ENCODE measurements at regions not wholly inside any gene's neighbourhood (a gene's known extent, or its start where the extent isn't known, plus 50 kb on each side); places are given as distances from the start of the nearest gene placed in this dataset.

- no peak overlapping the region for H3K9ac ChIP-seq (ENCODE audit: insufficient read depth in 1 of 2, low read length in 2 of 2)
- WGBS, 2 donors: 53 to 73% methylated on average over 11 of the region's 11 CpGs
These were observed 356.4 kb upstream of the NOCT start for GRCh38 chr4:138659037-138659811.

GRCh38 chr4:138658518-138658917 lies 357.1 kb upstream of the NOCT start:
- H3K27me3 ChIP-seq (ENCODE audit: control insufficient read depth in 3 of 3, insufficient read depth in 3 of 3, low read length in 2 of 3): no peaks in the 10 kb centered on the region
- TF ChIP-seq CTCF (IDR thresholded peaks at IDR 0.05; ENCODE audit: control extremely low read depth, extremely low read depth): no peak
- no peak for ATAC-seq (ENCODE audit: insufficient read depth, low FRiP score)
- 79 to 94% methylated on average over 2 of the region's 2 CpGs for WGBS, 2 donors
- DNase-seq: no peak
- no peak overlapping the region for H3K4me3 ChIP-seq
- H3K4me1 ChIP-seq (ENCODE audit: control insufficient read depth in 5 of 5, insufficient read depth in 5 of 5, low read length in 5 of 5): no peaks in the 10 kb centered on the region
- no peak overlapping the region for H3K9ac ChIP-seq (ENCODE audit: insufficient read depth in 1 of 2, low read length in 2 of 2)
- no peaks in the 10 kb centered on the region for H3K36me3 ChIP-seq (ENCODE audit: control insufficient read depth in 4 of 4, insufficient read depth in 4 of 4, low read length in 4 of 4)
- H3K9me3 ChIP-seq (ENCODE audit: control insufficient read depth in 4 of 4, insufficient read depth in 3 of 4, low read length in 3 of 4): no peaks in the 10 kb centered on the region
- no peak overlapping the region for H3K27ac ChIP-seq (ENCODE audit: low read depth in 1 of 2, low read length in 1 of 2)

More at GRCh38 chr4:138659037-138659811, 356.4 kb upstream of the NOCT start:
- Histone ChIP-seq H3K4me3 (no peak overlapping the region), H3K4me1 (ENCODE audit: control insufficient read depth in 5 of 5, insufficient read depth in 5 of 5, low read length in 5 of 5) (no peaks in the 10 kb centered on the region), H3K27me3 (ENCODE audit: control insufficient read depth in 3 of 3, insufficient read depth in 3 of 3, low read length in 2 of 3) (no peaks in the 10 kb centered on the region), H3K36me3 (ENCODE audit: control insufficient read depth in 4 of 4, insufficient read depth in 4 of 4, low read length in 4 of 4) (no peaks in the 10 kb centered on the region), H3K27ac (ENCODE audit: low read depth in 1 of 2, low read length in 1 of 2) (no peak overlapping the region), H3K9me3 (ENCODE audit: control insufficient read depth in 4 of 4, insufficient read depth in 3 of 4, low read length in 3 of 4) (no peaks in the 10 kb centered on the region)
- no peak for TF ChIP-seq CTCF (IDR thresholded peaks at IDR 0.05; ENCODE audit: control extremely low read depth, extremely low read depth)
- DNase-seq: no peak
- no peak for ATAC-seq (ENCODE audit: insufficient read depth, low FRiP score)

- ATAC-seq (ENCODE audit: insufficient read depth, low FRiP score): no peak
- H3K4me1 ChIP-seq (ENCODE audit: control insufficient read depth in 5 of 5, insufficient read depth in 5 of 5, low read length in 5 of 5): no peaks in the 10 kb centered on the region
- 85 to 86% methylated on average over 3 of the region's 3 CpGs for WGBS, 2 donors
These were observed 358.6 kb upstream of the NOCT start for GRCh38 chr4:138656990-138657389.

More at GRCh38 chr4:138656990-138657389, 358.6 kb upstream of the NOCT start:
- TF ChIP-seq CTCF (IDR thresholded peaks at IDR 0.05; ENCODE audit: control extremely low read depth, extremely low read depth): no peak
- H3K27me3 ChIP-seq (ENCODE audit: control insufficient read depth in 3 of 3, insufficient read depth in 3 of 3, low read length in 2 of 3): no peaks in the 10 kb centered on the region
- no peaks in the 10 kb centered on the region for H3K36me3 ChIP-seq (ENCODE audit: control insufficient read depth in 4 of 4, insufficient read depth in 4 of 4, low read length in 4 of 4)
- H3K9ac ChIP-seq (ENCODE audit: insufficient read depth in 1 of 2, low read length in 2 of 2): no peak overlapping the region
- no peak for DNase-seq
- H3K27ac ChIP-seq (ENCODE audit: low read depth in 1 of 2, low read length in 1 of 2): no peak overlapping the region
- no peaks in the 10 kb centered on the region for H3K9me3 ChIP-seq (ENCODE audit: control insufficient read depth in 4 of 4, insufficient read depth in 3 of 4, low read length in 3 of 4)
- no peak overlapping the region for H3K4me3 ChIP-seq
